ENCODE measurements at regions not wholly inside any gene's neighbourhood (a gene's known extent, or its start where the extent isn't known, plus 50 kb on each side); places are given as distances from the start of the nearest gene placed in this dataset.
A peak's percentile ranks its signal among the peaks of the same experiment; 100 is the strongest.

DNA sequence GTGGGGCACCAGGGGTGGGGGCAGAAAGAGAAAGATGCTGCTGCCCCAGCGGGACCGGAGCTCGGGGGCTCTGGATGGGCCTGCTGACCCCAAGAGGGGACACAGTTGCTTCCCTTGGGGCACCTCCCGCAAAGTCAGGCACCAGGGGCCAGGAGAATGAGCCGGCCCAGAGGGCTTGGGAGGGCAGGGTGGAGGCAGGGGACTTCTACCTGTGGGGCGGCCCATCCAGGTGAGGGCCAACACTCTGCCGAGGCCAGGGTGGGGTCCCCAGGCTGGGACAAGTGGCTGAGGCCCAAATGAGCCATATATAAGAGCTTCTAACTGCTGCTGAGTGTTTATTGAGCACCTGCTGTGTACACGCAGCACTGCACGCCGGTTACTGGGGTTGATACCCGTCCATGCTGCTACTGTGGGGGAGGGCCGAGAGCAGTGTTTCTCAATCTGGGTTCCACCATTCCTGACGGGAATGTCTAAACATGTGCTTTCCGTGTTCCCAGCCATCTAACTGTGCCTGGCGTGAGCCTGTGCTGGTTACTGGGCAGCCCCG lies 211.7 kb upstream of the GSE1 start:
- TF ChIP-seq, protein P1, sequence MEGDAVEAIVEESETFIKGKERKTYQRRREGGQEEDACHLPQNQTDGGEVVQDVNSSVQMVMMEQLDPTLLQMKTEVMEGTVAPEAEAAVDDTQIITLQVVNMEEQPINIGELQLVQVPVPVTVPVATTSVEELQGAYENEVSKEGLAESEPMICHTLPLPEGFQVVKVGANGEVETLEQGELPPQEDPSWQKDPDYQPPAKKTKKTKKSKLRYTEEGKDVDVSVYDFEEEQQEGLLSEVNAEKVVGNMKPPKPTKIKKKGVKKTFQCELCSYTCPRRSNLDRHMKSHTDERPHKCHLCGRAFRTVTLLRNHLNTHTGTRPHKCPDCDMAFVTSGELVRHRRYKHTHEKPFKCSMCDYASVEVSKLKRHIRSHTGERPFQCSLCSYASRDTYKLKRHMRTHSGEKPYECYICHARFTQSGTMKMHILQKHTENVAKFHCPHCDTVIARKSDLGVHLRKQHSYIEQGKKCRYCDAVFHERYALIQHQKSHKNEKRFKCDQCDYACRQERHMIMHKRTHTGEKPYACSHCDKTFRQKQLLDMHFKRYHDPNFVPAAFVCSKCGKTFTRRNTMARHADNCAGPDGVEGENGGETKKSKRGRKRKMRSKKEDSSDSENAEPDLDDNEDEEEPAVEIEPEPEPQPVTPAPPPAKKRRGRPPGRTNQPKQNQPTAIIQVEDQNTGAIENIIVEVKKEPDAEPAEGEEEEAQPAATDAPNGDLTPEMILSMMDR (IDR thresholded peaks at IDR 0.05 in 4 of 5, conservative IDR thresholded peaks at IDR 0.05 in 1 of 5) = no peak
- no peak for TF ChIP-seq POLR2A (IDR thresholded peaks at IDR 0.05)
- in situ Hi-C loops (cut with MboI; ENCODE audit: low sequenced_read_pairs in 4 of 4) (loop anchor here in 1 of 4 donors (25.0 kb wide), 1 partner anchor 311 kb away; no protein-coding TSS in a partner anchor), intact Hi-C loops (cut with DNase I; ENCODE audit: low total_unique reads) (no loop called here)
- DNase-seq (no peak), ATAC-seq (no peak)
- Histone ChIP-seq H3K9me3 (no peaks in the 10 kb centered on the region), H3K27me3 (no peaks in the 10 kb centered on the region), H3K36me3 (no peaks in the 10 kb centered on the region), H3K27ac (no peak overlapping the region), H3K4me1 (no peaks in the 10 kb centered on the region), H3K4me3 (no peak overlapping the region)

DNA sequence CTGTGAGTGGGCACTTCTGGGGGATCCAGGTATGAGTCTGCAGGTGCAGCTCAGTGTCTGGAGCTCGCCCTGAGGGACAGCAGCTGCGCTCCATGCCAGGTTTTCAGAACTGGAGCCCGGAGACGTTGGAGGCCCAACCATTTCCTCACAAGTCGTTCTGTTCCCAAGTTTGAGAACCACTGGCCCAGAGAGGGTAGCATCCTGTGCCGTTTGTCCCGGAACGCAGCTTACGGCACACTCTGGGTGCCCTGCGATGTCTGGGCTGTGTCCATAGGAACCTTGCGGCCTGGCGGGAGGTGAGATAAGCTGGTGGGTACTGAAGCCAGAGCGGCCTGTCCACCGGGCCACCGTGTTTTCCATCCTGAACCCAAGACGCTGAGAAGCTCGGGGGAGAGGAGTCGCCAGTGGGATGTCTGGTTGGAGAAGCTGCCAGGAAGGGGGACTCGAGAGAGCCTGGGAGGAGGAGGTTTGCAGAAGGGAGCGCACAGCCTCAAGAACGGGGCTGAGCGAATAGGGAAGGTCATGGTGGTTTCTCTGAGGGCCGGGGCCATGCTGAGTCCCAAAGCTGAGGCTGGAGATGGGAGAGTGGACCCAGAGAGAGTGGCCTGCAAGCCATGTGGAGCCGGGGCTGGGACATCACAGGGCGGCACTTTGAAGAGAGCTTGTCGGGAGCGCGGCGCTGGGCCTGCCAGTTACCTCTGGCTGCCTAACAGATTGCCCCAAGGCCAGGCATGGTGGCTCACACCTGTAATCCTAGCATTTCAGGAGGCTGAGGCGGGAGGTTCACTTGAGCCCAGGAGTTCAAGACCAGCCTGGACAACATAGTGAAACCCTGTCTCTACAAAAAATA lies 211.0 kb upstream of the GSE1 start:
- in situ Hi-C loops (cut with MboI; ENCODE audit: low sequenced_read_pairs in 4 of 4) (loop anchor here in 1 of 4 donors (25.0 kb wide), 1 partner anchor 310 kb away; no protein-coding TSS in a partner anchor), intact Hi-C loops (cut with DNase I; ENCODE audit: low total_unique reads) (no loop called here)
- no peaks in the 10 kb centered on the region for H3K9me3 ChIP-seq
- H3K36me3 ChIP-seq = no peaks in the 10 kb centered on the region
- TF ChIP-seq, protein P1 (IDR thresholded peaks at IDR 0.05 in 4 of 5, conservative IDR thresholded peaks at IDR 0.05 in 1 of 5) = no peak
- no peak for TF ChIP-seq POLR2A (IDR thresholded peaks at IDR 0.05)
- H3K27ac ChIP-seq = no peak overlapping the region
- ATAC-seq (no peak), DNase-seq (peak in 1 of 2 donors; percentile 7)
- no peak overlapping the region for H3K4me3 ChIP-seq
- no peaks in the 10 kb centered on the region for H3K27me3 ChIP-seq
- H3K4me1 ChIP-seq = no peaks in the 10 kb centered on the region

DNA sequence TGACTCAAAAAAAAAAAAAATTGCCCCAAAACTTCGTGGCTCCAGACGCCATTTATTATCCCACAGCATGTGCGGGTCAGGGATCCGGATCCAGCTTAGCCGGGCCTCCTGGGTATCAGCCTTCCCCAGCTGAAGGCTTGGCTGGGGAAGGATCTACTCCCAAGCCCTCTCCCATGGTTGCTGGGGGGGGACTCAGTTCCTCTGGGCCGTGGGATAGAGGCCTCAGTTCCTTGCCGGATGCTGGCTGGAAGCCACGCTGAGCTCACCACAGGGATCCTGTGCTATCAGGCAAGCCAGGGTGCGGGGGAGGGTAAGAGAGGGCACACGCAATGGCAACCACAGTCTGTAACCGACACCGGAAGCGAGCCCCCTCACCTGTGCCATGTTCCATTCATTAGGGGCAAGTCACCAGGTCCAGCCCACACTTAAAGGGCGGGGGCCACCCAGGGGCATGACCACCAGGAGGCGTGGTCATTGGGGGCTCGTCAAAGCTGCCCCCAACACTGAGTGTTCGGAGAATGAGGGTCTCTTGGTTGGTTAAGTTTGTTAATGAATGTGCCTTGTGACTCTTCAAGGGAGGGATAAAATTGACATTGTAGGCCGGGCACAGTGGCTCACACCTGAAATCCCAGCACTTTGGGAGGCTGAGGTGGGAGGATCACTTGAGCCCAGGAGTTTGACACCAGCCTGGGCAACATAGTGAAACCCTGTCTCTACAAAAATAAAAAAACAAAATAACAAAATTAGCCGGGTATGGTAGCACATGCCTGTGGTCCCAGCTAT lies 210.0 kb upstream of the GSE1 start:
- no peak overlapping the region for H3K4me3 ChIP-seq
- TF ChIP-seq, protein P1 (IDR thresholded peaks at IDR 0.05 in 4 of 5, conservative IDR thresholded peaks at IDR 0.05 in 1 of 5) = no peak
- no peak for TF ChIP-seq POLR2A (IDR thresholded peaks at IDR 0.05)
- peak in 1 of 2 donors; percentile 45 for ATAC-seq

DNA sequence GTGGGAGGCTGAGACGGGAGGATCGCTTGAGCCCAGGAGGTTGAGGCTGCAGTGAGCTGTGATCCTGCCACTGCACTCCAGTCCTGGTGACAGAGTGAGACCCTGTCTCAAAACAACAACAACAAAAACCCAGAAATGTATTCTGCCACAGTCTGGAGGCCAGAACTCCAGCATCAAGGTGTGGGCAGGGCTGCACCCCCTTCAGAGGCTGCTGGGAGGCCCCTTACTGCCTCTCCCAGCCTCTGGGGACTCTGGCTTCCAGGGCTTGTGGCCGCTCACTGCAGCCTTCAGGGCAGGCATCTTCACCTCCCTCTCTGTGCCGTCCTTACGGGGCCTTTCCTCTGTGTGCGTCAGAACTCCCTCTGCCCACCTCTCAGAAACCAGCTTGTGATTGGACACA lies 209.4 kb upstream of the GSE1 start:
- in situ Hi-C loops (cut with MboI; ENCODE audit: low sequenced_read_pairs in 4 of 4) = loop anchor here in 1 of 4 donors (25.0 kb wide), 1 partner anchor 309 kb away; no protein-coding TSS in a partner anchor

More for the DNA sequence above, 210.0 kb upstream of the GSE1 start:
- in situ Hi-C loops (cut with MboI; ENCODE audit: low sequenced_read_pairs in 4 of 4) (loop anchor here in 1 of 4 donors (25.0 kb wide), 1 partner anchor 309 kb away; no protein-coding TSS in a partner anchor), intact Hi-C loops (cut with DNase I; ENCODE audit: low total_unique reads) (no loop called here)
- peak in 1 of 2 donors; percentile 16 for DNase-seq
- Histone ChIP-seq H3K27ac (no peak overlapping the region), H3K36me3 (no peaks in the 10 kb centered on the region), H3K9me3 (no peaks in the 10 kb centered on the region), H3K4me1 (no peaks in the 10 kb centered on the region), H3K27me3 (no peaks in the 10 kb centered on the region)

More for the DNA sequence above, 209.4 kb upstream of the GSE1 start:
- Histone ChIP-seq H3K4me3 (no peak overlapping the region), H3K4me1 (no peaks in the 10 kb centered on the region), H3K27me3 (no peaks in the 10 kb centered on the region), H3K9me3 (no peaks in the 10 kb centered on the region), H3K36me3 (no peaks in the 10 kb centered on the region), H3K27ac (no peak overlapping the region)
- DNase-seq (no peak), ATAC-seq (no peak)
- TF ChIP-seq POLR2A (IDR thresholded peaks at IDR 0.05) = no peak
- TF ChIP-seq, protein P1 (IDR thresholded peaks at IDR 0.05 in 4 of 5, conservative IDR thresholded peaks at IDR 0.05 in 1 of 5) = no peak
- intact Hi-C loops (cut with DNase I; ENCODE audit: low total_unique reads) = no loop called here
